ENCODE measurements at regions not wholly inside any gene's neighbourhood (a gene's known extent, or its start where the extent isn't known, plus 50 kb on each side); places are given as distances from the start of the nearest gene placed in this dataset.

GRCh38 chr7:112873831-112874553 is 83.8 kb upstream of the TMEM168 start:
- Histone ChIP-seq H4K8ac (replicated peaks; ENCODE audit: insufficient read length, low read depth, low read length) (no peak overlapping the region), H3T11ph (ENCODE audit: low read length) (no peak overlapping the region), H4K91ac (ENCODE audit: insufficient read length, low read depth, low read length) (no peak overlapping the region), H2BK12ac (ENCODE audit: insufficient read length, low read depth, low read length) (no peak overlapping the region), H2BK20ac (ENCODE audit: low read depth, low read length, poor library complexity, severe bottlenecking) (no peak overlapping the region), H3K9ac (ENCODE audit: extremely low read depth, insufficient read length, low read length) (no peak overlapping the region), H3K23me2 (ENCODE audit: insufficient read length, low read depth, low read length, poor library complexity, severe bottlenecking) (no peaks in the 10 kb centered on the region), H3K4me1 (ENCODE audit: insufficient read depth, low read length) (no peaks in the 10 kb centered on the region), H3K9me3 (ENCODE audit: control insufficient read depth, low read depth, low read length) (no peaks in the 10 kb centered on the region), H3K4me2 (ENCODE audit: insufficient read depth, insufficient read length, low read length) (no peak overlapping the region), H2BK5ac (ENCODE audit: insufficient read length, low read length) (no peak overlapping the region), H4K20me1 (ENCODE audit: control insufficient read depth, insufficient read depth, insufficient read length) (no peaks in the 10 kb centered on the region), H2BK120ac (ENCODE audit: low read depth, low read length, poor library complexity, severe bottlenecking) (no peak overlapping the region), H3K14ac (ENCODE audit: insufficient read depth, low read length) (no peak overlapping the region), H3K27ac (ENCODE audit: insufficient read length, low read depth, low read length) (no peak overlapping the region), H3K79me1 (ENCODE audit: insufficient read depth, low read depth, low read length, poor library complexity, severe bottlenecking) (peaks cover 2% of the 10 kb centered on the region), H3K79me2 (ENCODE audit: insufficient read depth, low read length) (peaks cover 2% of the 10 kb centered on the region; the same call in 1 of the 2 replicates), H3K18ac (ENCODE audit: insufficient read length, low read depth, low read length) (no peak overlapping the region), H3K23ac (ENCODE audit: insufficient read length, low read depth, low read length) (no peak overlapping the region), H2BK15ac (ENCODE audit: low read depth, low read length) (no peak overlapping the region), H3K56ac (ENCODE audit: insufficient read length, low read depth, low read length) (no peak overlapping the region), H3K4ac (ENCODE audit: low read depth, low read length) (no peak overlapping the region), H2AK5ac (ENCODE audit: insufficient read length, low read length) (no peak overlapping the region), H4K5ac (ENCODE audit: insufficient read length, low read depth, low read length) (no peak overlapping the region), H2AFZ (ENCODE audit: low read length) (no peak overlapping the region), H3K27me3 (ENCODE audit: insufficient read depth, low read length) (no peaks in the 10 kb centered on the region)
- Mint-ChIP-seq H3K4me3 (no peak overlapping the region), H3K4me1 (peaks cover 15% of the 10 kb centered on the region in 2 experiments), H3K9me3 (0 out of 5 replicates have a peak, but pooled peaks cover 0 to 3% of the 10 kb centered on the region in 2 experiments), H3K36me3 (ENCODE audit: insufficient read depth in 1 of 3, low read depth in 3 of 3) (peaks cover 0 to 5% (median 0%) of the 10 kb centered on the region in 3 experiments; a peak in 2 of 7 replicates), H3K27ac (no peak overlapping the region), H3K27me3 (ENCODE audit: low read depth) (no peaks in the 10 kb centered on the region)
- no CpG with 5 or more reads among the region's 4 CpGs for WGBS (ENCODE audit: extremely low coverage, insufficient read length, low lambda C conversion rate)
- no peak for DNase-seq
- no peak for TF ChIP-seq CTCF (conservative IDR thresholded peaks at IDR 0.05)
